K562 (cell line): ENCODE measurements at regions not wholly inside any gene's neighbourhood (a gene's known extent, or its start where the extent isn't known, plus 50 kb on each side); places are given as distances from the start of the nearest gene placed in this dataset.

Experiments used
- ATAC-seq: fragments of 200-7000 bp; cut with Tn5 transposase; 3 replicates; pipeline ENCODE4 v1.9.1; 2020; ENCODE audit warnings: moderate library complexity
- BruUV-seq: library from RNA; stranded (reverse); fragments of 400-500 nt; replicated peaks from 2 replicates; lab custom pipeline; 2021; lab: Mats Ljungman, UMichigan
- CTCF ChIA-PET: fragments of 300-600 bp; formaldehyde crosslinking; extraction: SDS; loops from one replicate; lab custom pipeline; 2021; ENCODE audit warnings: low intra/inter-chr PET ratio; lab: Yijun Ruan, JAX
- POLR2A ChIA-PET: fragments of 300-600, 350-650 bp; sonication (Branson Sonifier 250); formaldehyde crosslinking; extraction: SDS; loops from one replicate; lab custom pipeline; 2021; ENCODE audit warnings: antibody characterized with exemption, inconsistent platforms; lab: Yijun Ruan, JAX
- DNase-seq, 4 experiments: peaks; one replicate each; pipeline versions ENCODE4 v3.0.0 to v3.0.0-alpha.2; 2011 to 2018; ENCODE audit warnings: low spot score in 3 of 4, mixed read lengths in 3 of 4; ENCODE audit errors: extremely low read depth in 1 of 4
- FAIRE-seq: peaks from 2 replicates; lab custom pipeline; 2011; peaks lifted over from hg19 to GRCh38; lab: Jason Lieb, UNC
- H2AFZ ChIP-seq: 2 replicates; pipeline ENCODE4 v1.6.0; 2011; ENCODE audit warnings: low read depth, low read length, control low read depth, inconsistent platforms
- H3K27ac ChIP-seq: fragments of 200-600 bp; 3 replicates; pipeline ENCODE4 v1.8.0; 2011; ENCODE audit warnings: low read depth, mild to moderate bottlenecking, control low read depth, inconsistent platforms, low read length, moderate library complexity, mixed read lengths; ENCODE audit errors: extremely low read depth
- H3K27me3 ChIP-seq, 2 experiments: fragments of 300-600 bp in 1 of 2; 2 replicates in 1 of 2; 3 replicates in 1 of 2; pipeline versions ENCODE4 v1.6.0 to v1.8.0; 2011; ENCODE audit warnings: inconsistent platforms in 2 of 2, low read length in 2 of 2, mild to moderate bottlenecking in 1 of 2, mixed read lengths in 1 of 2, moderate library complexity in 1 of 2; ENCODE audit not compliant: control insufficient read depth in 2 of 2, insufficient read depth in 2 of 2
- H3K36me3 ChIP-seq: fragments of 300-600 bp; 3 replicates; pipeline ENCODE4 v1.8.0; 2011; ENCODE audit warnings: mild to moderate bottlenecking, low read length, inconsistent platforms; ENCODE audit not compliant: control insufficient read depth, insufficient read depth
- H3K4me1 ChIP-seq, 2 experiments: fragments of 200-600 bp in 1 of 2; replicated peaks in 1 of 2; 2 replicates in 1 of 2; 3 replicates in 1 of 2; pipeline versions ENCODE4 v1.5.1 to v1.8.0; 2011; ENCODE audit warnings: inconsistent platforms in 2 of 2, low read length in 2 of 2, mild to moderate bottlenecking in 1 of 2, mixed read lengths in 1 of 2, moderate library complexity in 1 of 2; ENCODE audit not compliant: control insufficient read depth in 2 of 2, insufficient read depth in 2 of 2
- H3K4me2 ChIP-seq: 2 replicates; pipeline ENCODE4 v1.6.1; 2011; ENCODE audit warnings: low read length, control low read depth, inconsistent platforms, mixed read lengths; ENCODE audit not compliant: insufficient read depth
- H3K4me3 ChIP-seq: fragments of 200-600 bp; sonication (generic), shearing (Covaris generic); 2 replicates; pipeline ENCODE4 v1.5.1; 2016; ENCODE audit warnings: control low read depth, inconsistent platforms
- H3K79me2 ChIP-seq: fragments of 200-600 bp; 3 replicates; pipeline ENCODE4 v1.8.0; 2011; ENCODE audit warnings: low read length, inconsistent platforms; ENCODE audit not compliant: control insufficient read depth, insufficient read depth
- H3K9ac ChIP-seq, 2 experiments: 2 replicates each; pipeline versions ENCODE4 v1.6.0 to v1.6.1; 2011; ENCODE audit warnings: low read depth in 2 of 2, low read length in 2 of 2, control low read depth in 1 of 2, inconsistent platforms in 1 of 2, mild to moderate bottlenecking in 1 of 2, mixed read lengths in 1 of 2; ENCODE audit not compliant: insufficient read depth in 1 of 2
- H3K9me1 ChIP-seq: one replicate; pipeline ENCODE4 v1.6.0; 2011; ENCODE audit warnings: inconsistent platforms, mild to moderate bottlenecking, low read length, moderate library complexity; ENCODE audit not compliant: control insufficient read depth, insufficient read depth
- H3K9me3 ChIP-seq: replicated peaks from 2 replicates; pipeline ENCODE4 v1.5.1; 2011; ENCODE audit warnings: low read depth, low read length, inconsistent platforms; ENCODE audit not compliant: control insufficient read depth, insufficient read depth
- H4K20me1 ChIP-seq: replicated peaks from 2 replicates; pipeline ENCODE4 v1.6.1; 2011; ENCODE audit warnings: low read length, inconsistent platforms, mixed read lengths; ENCODE audit not compliant: control insufficient read depth, insufficient read depth
- ADNP ChIP-seq: fragments of 200-800 bp; sonication (Bioruptor generic); IDR thresholded peaks from 2 replicates; pipeline ENCODE4 v1.6.1; 2016; ENCODE audit warnings: missing genetic modification characterization, missing compliant biosample characterization
- BRCA1 ChIP-seq, 2 experiments: fragments of 450-650 bp in 1 of 2; sonication (generic) in 1 of 2; formaldehyde crosslinking in 1 of 2; IDR thresholded peaks; 2 replicates each; pipeline versions ENCODE4 v1.5.0 to v1.6.1; 2017 to 2020; ENCODE audit warnings: mild to moderate bottlenecking in 1 of 2, missing genetic modification reagents in 1 of 2
- CEBPB ChIP-seq: fragments of 450-650 bp; IDR thresholded peaks from 2 replicates; pipeline ENCODE4 v1.6.1; 2016; ENCODE audit warnings: missing genetic modification characterization, missing compliant biosample characterization
- ETS2 ChIP-seq: IDR thresholded peaks from 2 replicates; pipeline ENCODE4 v1.6.1; 2016; ENCODE audit warnings: borderline replicate concordance, missing genetic modification characterization, mild to moderate bottlenecking, moderate library complexity, missing compliant biosample characterization; ENCODE audit not compliant: poor library complexity, severe bottlenecking
- KAT7 ChIP-seq: sonication (generic); formaldehyde crosslinking; IDR thresholded peaks from 2 replicates; pipeline ENCODE4 v1.8.0; 2022; ENCODE audit warnings: missing genetic modification reagents, mild to moderate bottlenecking, borderline replicate concordance
- TCF7L2 ChIP-seq: fragments of 150-350 bp; IDR thresholded peaks from 2 replicates; pipeline ENCODE4 v1.6.1; 2016; ENCODE audit warnings: low read depth, mild to moderate bottlenecking, low read length, moderate library complexity
- ZNF165 ChIP-seq: fragments of 250-450 bp; sonication (Bioruptor Pico); IDR thresholded peaks from 2 replicates; pipeline ENCODE4 v1.4.0; 2020; ENCODE audit warnings: borderline replicate concordance
- WGBS: fragments of 100-300 bp; shearing (Covaris generic); methylation state at CpG from one replicate; pipeline ENCODE4 v1.1.6; 2016; ENCODE audit warnings: low coverage, mixed read lengths; ENCODE audit not compliant: insufficient coverage; ENCODE audit errors: missing lambda C conversion rate; 5-methylcytosine and 5-hydroxymethylcytosine counted together
- in situ Hi-C: fragments of 300-500 bp; cut with MboI; formaldehyde crosslinking; loops from 4 replicates; pipeline ENCODE4 v1.15.0; 2018; ENCODE audit warnings: inconsistent platforms, mixed read lengths
- intact Hi-C: fragments of 100-400 bp; cut with micrococcal nuclease; formaldehyde crosslinking; loops from 2 replicates; pipeline ENCODE4 v1.14.2; 2022
- TF ChIP-seq, protein P1 (sequence below), 2 experiments: fragments of 450-650 bp; IDR thresholded peaks; 2 replicates each; pipeline ENCODE4 v1.6.1; 2016

DNA sequence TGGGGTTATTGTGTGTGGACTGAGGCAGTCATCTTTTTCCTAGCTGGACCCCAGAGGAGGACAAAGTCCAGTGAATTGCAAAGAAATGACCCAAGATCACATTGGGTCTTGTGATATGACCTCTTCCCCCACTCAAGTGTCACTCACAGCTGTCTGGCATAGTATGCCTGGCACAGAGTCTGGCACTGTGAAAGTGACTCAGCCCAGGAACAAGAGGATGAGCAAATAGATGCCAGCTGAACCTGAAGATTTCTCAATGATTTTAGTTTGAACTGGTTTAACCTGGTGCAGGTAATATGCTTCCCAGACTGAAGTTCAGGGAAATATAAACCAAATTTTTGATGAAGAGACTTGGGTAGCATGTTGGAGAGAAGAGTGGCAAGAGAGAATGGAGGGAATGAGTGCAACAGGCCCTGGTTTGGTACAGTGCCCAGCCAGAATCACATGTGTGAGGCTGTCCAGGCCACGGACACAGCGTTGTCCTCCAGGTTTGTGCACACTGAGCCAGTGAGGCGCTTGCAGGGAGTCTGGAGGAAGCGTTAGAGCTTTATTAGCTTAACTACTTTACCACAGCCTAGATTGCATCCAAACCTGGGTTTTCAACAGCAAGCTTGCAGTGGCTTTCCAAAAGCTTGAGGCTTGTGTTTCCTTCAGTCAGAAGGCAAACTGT, 332.9 kb downstream of the NUAK1 start (continued):
- TF ChIP-seq ADNP (tag) (no peak), ETS2 (tag) (no peak)

DNA sequence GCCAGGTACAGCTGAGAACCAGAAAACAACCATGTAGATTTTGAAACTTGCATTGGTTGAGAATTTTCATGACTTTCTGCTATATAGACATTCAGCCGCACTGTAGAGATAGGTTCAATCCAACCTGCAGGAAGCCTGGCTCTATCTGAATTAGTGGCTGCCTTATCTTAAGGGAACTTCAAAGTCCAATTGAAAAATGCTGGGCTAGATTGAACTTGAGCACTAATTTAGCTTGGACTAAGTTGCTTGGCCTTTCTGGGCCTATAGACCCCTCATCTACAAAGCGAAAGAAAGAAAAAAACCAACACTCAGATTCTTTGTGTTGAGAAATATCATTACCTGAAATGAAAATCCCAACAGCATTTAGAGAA, 332.4 kb downstream of the NUAK1 start:
- intact Hi-C loops = no loop called here
- Histone ChIP-seq H3K27me3 (no peaks in the 10 kb centered on the region), H3K9ac (no peak overlapping the region), H4K20me1 (no peaks in the 10 kb centered on the region), H3K4me2 (no peak overlapping the region), H3K36me3 (no peaks in the 10 kb centered on the region), H3K4me1 (no peaks in the 10 kb centered on the region), H2AFZ (no peak overlapping the region), H3K27ac (no peak overlapping the region), H3K4me3 (no peak overlapping the region), H3K79me2 (no peaks in the 10 kb centered on the region), H3K9me3 (no peaks in the 10 kb centered on the region), H3K9me1 (no peaks in the 10 kb centered on the region)
- 0% methylated on average over 2 of the region's 2 CpGs for WGBS
- ChIA-PET POLR2A (no interaction called here), CTCF (no interaction called here)
- no TSS peak for BruUV-seq
- TF ChIP-seq CEBPB (tag) (no peak), ZNF165 (CRISPR knock-in tag) (no peak), KAT7 (CRISPR knock-in tag) (no peak), TCF7L2 (no peak), BRCA1 (IDR thresholded peaks at IDR 0.05) (no peak), BRCA1 (CRISPR knock-in tag; IDR thresholded peaks at IDR 0.05) (no peak)
- TF ChIP-seq, protein P1, sequence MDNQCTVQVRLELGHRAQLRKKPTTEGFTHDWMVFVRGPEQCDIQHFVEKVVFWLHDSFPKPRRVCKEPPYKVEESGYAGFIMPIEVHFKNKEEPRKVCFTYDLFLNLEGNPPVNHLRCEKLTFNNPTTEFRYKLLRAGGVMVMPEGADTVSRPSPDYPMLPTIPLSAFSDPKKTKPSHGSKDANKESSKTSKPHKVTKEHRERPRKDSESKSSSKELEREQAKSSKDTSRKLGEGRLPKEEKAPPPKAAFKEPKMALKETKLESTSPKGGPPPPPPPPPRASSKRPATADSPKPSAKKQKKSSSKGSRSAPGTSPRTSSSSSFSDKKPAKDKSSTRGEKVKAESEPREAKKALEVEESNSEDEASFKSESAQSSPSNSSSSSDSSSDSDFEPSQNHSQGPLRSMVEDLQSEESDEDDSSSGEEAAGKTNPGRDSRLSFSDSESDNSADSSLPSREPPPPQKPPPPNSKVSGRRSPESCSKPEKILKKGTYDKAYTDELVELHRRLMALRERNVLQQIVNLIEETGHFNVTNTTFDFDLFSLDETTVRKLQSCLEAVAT (IDR thresholded peaks at IDR 0.05) = no peak
- in situ Hi-C loops = no loop called here
- no peak for ATAC-seq
- no peak for DNase-seq
- no peak for FAIRE-seq
